ENCODE measurements at regions not wholly inside any gene's neighbourhood (a gene's known extent, or its start where the extent isn't known, plus 50 kb on each side); places are given as distances from the start of the nearest gene placed in this dataset.

DNA sequence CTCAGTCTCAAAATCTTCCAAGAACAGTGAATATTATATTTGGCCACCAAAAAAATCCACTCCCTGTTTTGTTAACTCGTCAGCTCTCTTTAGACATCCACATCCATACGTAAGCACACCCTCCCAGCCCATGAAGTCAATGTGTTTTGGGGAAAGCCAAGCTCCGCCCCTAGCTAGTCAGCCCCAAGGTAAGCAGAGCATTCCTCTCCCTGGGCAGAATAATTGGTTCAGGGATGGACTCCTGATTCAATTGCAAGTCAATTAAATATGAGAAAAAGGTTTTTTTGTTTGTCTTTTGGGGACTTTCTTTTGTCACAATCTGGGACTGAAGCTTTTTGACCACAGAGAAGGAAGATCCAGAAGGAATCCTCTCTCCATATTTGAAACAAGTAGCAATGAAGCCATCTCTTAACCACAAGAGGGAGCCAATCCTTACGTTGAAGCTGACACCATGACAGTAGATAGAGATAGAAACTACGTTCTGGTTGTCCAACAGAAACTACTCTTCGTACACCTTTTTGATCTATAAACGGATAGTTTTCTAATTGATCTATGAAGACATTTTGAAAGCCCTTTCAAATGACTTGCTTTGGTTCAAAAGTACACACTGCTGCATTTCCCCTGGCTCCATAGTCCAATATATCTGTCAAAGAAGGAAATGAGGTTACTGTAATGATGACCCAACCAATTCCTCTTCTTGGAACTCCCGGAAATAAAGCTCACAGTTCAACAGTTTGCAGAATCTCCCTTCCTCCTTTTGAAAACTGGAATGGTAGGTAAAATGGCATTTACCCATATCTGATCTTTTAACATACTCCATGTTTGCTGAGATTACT lies 166.4 kb downstream of the TLE1 start:
- TF ChIP-seq, protein P1, sequence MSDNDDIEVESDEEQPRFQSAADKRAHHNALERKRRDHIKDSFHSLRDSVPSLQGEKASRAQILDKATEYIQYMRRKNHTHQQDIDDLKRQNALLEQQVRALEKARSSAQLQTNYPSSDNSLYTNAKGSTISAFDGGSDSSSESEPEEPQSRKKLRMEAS (IDR thresholded peaks at IDR 0.05; ENCODE audit: low read depth, low read length): no peak
- TF ChIP-seq, protein P2, sequence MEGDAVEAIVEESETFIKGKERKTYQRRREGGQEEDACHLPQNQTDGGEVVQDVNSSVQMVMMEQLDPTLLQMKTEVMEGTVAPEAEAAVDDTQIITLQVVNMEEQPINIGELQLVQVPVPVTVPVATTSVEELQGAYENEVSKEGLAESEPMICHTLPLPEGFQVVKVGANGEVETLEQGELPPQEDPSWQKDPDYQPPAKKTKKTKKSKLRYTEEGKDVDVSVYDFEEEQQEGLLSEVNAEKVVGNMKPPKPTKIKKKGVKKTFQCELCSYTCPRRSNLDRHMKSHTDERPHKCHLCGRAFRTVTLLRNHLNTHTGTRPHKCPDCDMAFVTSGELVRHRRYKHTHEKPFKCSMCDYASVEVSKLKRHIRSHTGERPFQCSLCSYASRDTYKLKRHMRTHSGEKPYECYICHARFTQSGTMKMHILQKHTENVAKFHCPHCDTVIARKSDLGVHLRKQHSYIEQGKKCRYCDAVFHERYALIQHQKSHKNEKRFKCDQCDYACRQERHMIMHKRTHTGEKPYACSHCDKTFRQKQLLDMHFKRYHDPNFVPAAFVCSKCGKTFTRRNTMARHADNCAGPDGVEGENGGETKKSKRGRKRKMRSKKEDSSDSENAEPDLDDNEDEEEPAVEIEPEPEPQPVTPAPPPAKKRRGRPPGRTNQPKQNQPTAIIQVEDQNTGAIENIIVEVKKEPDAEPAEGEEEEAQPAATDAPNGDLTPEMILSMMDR (IDR thresholded peaks at IDR 0.05; ENCODE audit: low read depth, low read length): peak; percentile 55
- TF ChIP-seq MYC (IDR thresholded peaks at IDR 0.05; ENCODE audit: low read depth, low read length) (no peak), POLR2A (IDR thresholded peaks at IDR 0.05; ENCODE audit: extremely low read depth, insufficient read length) (no peak)
- DNase-seq (ENCODE audit: low read depth): peak; percentile 36
- no peak overlapping the region for H3K4me3 ChIP-seq (ENCODE audit: low read depth, low read length)

DNA sequence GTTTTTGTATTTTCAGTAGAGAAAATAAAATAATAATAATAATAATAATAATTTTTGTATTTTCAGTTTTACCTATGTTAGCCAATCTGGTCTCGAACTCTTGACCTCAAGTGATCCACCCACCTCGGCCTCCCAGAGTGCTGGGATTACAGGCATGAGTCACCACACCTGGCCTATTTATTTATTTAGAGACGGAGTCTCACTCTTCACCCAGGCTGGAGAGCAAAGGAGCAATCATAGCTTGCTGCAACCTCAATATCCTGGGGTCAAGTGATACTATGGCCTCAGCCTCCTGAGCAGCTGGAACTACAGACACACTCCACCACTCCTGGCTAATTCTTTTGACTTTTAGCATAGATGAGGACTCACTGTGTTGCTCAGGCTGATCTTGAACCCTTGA lies 167.5 kb downstream of the TLE1 start:
- no peak for DNase-seq (ENCODE audit: low read depth)
- no peak overlapping the region for H3K4me3 ChIP-seq (ENCODE audit: low read depth, low read length)
- TF ChIP-seq, protein P1 (IDR thresholded peaks at IDR 0.05; ENCODE audit: low read depth, low read length): no peak
- TF ChIP-seq, protein P2 (IDR thresholded peaks at IDR 0.05; ENCODE audit: low read depth, low read length): no peak
- TF ChIP-seq MYC (IDR thresholded peaks at IDR 0.05; ENCODE audit: low read depth, low read length) (no peak), POLR2A (IDR thresholded peaks at IDR 0.05; ENCODE audit: extremely low read depth, insufficient read length) (no peak)

DNA sequence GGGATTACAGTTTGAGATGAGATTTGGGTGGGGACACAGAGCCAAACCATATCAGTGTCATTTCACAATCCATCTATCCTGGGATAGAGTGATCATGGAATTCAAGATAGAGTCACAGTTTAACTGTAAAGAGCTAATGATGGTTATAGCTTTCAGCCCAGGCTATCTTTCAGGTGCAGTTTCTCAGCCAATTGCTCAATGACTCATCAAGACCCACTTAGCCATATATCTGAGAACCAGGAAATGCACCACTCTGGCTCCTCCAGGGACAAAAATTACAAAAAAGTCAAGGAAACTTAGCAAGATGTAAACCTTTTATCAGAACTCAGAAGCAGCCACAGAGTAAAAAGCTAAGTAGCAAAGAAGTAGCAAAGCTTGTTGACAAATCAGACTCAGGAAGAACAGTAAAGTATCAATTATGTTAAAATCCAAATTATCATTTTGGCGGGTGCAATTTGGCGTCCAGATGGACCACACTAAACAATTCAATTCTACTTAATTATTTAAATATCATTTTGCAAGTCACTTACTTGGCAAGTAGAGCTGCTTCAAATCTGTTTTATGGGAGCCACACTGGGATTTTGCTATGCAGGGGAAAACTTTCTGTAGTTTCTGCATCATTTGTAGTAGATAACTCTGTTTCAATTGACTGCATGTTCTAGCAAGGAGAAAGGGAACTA lies 169.4 kb downstream of the TLE1 start:
- TF ChIP-seq, protein P1 (IDR thresholded peaks at IDR 0.05; ENCODE audit: low read depth, low read length): no peak
- TF ChIP-seq POLR2A (IDR thresholded peaks at IDR 0.05; ENCODE audit: extremely low read depth, insufficient read length) (no peak), MYC (IDR thresholded peaks at IDR 0.05; ENCODE audit: low read depth, low read length) (no peak)
- TF ChIP-seq, protein P2 (IDR thresholded peaks at IDR 0.05; ENCODE audit: low read depth, low read length): no peak
- no peak overlapping the region for H3K4me3 ChIP-seq (ENCODE audit: low read depth, low read length)
- no peak for DNase-seq (ENCODE audit: low read depth)

DNA sequence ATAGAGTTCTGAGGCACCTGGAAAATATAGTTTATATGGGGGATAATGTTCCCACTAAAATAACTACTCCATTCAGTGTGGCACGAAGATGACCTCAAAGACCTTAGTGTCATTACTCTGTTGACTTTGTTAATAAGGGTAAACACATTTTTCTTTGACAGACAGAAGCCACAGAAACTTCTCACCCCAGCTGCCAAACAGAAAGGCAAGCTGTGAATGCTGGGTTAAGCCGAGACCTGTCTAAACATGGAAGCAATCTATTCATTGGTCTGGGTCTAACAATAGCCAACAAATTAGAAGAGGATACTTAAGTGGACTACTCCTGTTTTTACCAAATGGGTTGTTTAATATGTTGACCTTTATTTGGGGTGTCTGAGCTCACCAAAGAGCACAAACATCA lies 171.4 kb downstream of the TLE1 start:
- no peak overlapping the region for H3K4me3 ChIP-seq (ENCODE audit: low read depth, low read length)
- no peak for DNase-seq (ENCODE audit: low read depth)
- no peak for TF ChIP-seq POLR2A (IDR thresholded peaks at IDR 0.05; ENCODE audit: extremely low read depth, insufficient read length)
- TF ChIP-seq MYC (IDR thresholded peaks at IDR 0.05; ENCODE audit: low read depth, low read length): no peak
- TF ChIP-seq, protein P1 (IDR thresholded peaks at IDR 0.05; ENCODE audit: low read depth, low read length): no peak
- TF ChIP-seq, protein P2 (IDR thresholded peaks at IDR 0.05; ENCODE audit: low read depth, low read length): no peak

DNA sequence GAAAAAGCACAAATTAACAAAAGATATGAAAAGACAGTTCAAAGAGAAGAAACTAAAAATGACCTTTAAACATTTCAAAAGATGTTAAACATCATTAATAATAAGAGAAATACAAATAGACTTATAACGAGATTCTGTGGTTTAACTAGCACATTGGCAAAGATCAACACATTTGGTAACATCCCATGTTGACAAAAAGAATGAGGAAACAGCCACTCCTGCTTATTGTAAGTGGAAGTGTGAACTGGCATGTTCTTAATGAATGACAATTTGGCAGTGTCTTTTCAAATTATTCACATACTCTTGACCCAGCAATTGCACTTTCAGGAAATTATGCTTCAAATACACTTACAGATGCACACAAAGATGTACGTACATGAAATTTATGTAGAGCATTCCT lies 176.3 kb downstream of the TLE1 start:
- no peak for TF ChIP-seq MYC (IDR thresholded peaks at IDR 0.05; ENCODE audit: low read depth, low read length)
- TF ChIP-seq, protein P2 (IDR thresholded peaks at IDR 0.05; ENCODE audit: low read depth, low read length): no peak
- no peak for DNase-seq (ENCODE audit: low read depth)
- H3K4me3 ChIP-seq (ENCODE audit: low read depth, low read length): no peak overlapping the region
